KMS-11 (cell line): ENCODE measurements at regions not wholly inside any gene's neighbourhood (a gene's known extent, or its start where the extent isn't known, plus 50 kb on each side); places are given as distances from the start of the nearest gene placed in this dataset.

Source experiments
- H2AFZ ChIP-seq: fragments of 200-600 bp; sonication (generic); 2 replicates; pipeline ENCODE4 v1.6.1; 2016; ENCODE audit warnings: antibody characterized with exemption, mixed run types, low read depth
- H3K27ac ChIP-seq: fragments of 200-600 bp; sonication (generic); 2 replicates; pipeline ENCODE4 v1.6.1; 2016; ENCODE audit warnings: mild to moderate bottlenecking, mixed run types
- H3K27me3 ChIP-seq: fragments of 200-600 bp; sonication (generic); 2 replicates; pipeline ENCODE4 v1.6.1; 2017; ENCODE audit warnings: mild to moderate bottlenecking, low read depth, mixed run types, moderate library complexity; ENCODE audit not compliant: insufficient read depth
- H3K36me3 ChIP-seq: fragments of 200-600 bp; sonication (generic); 2 replicates; pipeline ENCODE4 v1.6.1; 2017; ENCODE audit warnings: mild to moderate bottlenecking, mixed run types; ENCODE audit not compliant: insufficient read depth
- H3K4me1 ChIP-seq: fragments of 200-600 bp; sonication (generic); 2 replicates; pipeline ENCODE4 v1.6.1; 2016; ENCODE audit warnings: mild to moderate bottlenecking, low read depth, mixed run types; ENCODE audit not compliant: poor library complexity, severe bottlenecking
- H3K4me2 ChIP-seq: fragments of 200-600 bp; sonication (generic); 2 replicates; pipeline ENCODE4 v1.7.0; 2016; ENCODE audit warnings: mild to moderate bottlenecking, mixed run types
- H3K4me3 ChIP-seq: fragments of 200-600 bp; sonication (generic); IDR thresholded peaks from 2 replicates; pipeline ENCODE4 v1.6.1; 2017; ENCODE audit warnings: low read depth, low read length, mixed read lengths; ENCODE audit not compliant: insufficient read depth
- H3K79me2 ChIP-seq: fragments of 200-600 bp; sonication (generic); 2 replicates; pipeline ENCODE4 v1.6.1; 2016; ENCODE audit warnings: low read depth, mixed run types; ENCODE audit not compliant: insufficient read depth
- H3K9ac ChIP-seq: fragments of 200-600 bp; sonication (generic); 2 replicates; pipeline ENCODE4 v1.6.1; 2016; ENCODE audit warnings: mild to moderate bottlenecking, mixed run types
- H4K20me1 ChIP-seq: fragments of 200-600 bp; sonication (generic); 2 replicates; pipeline ENCODE4 v1.6.1; 2016; ENCODE audit warnings: mild to moderate bottlenecking, mixed run types; ENCODE audit not compliant: insufficient read depth
- CTCF ChIP-seq: fragments of 200-600 bp; sonication (generic); conservative IDR thresholded peaks from 2 replicates; pipeline ENCODE4 v1.6.1; 2017; ENCODE audit warnings: low read depth, mild to moderate bottlenecking, antibody characterized with exemption, low read length, moderate library complexity, mixed read lengths

GRCh38 chr2:217625557-217626169, 377.1 kb downstream of the TNS1 start:
- no peaks in the 10 kb centered on the region for H3K27me3 ChIP-seq
- H3K27ac ChIP-seq, result no peak overlapping the region
- H3K4me2 ChIP-seq, result no peak overlapping the region
- H3K79me2 ChIP-seq, result no peaks in the 10 kb centered on the region
- no peak for TF ChIP-seq CTCF
- no peak overlapping the region for H2AFZ ChIP-seq
- no peaks in the 10 kb centered on the region for H3K36me3 ChIP-seq
- H3K4me1 ChIP-seq, result no peaks in the 10 kb centered on the region
- no peak overlapping the region for H3K9ac ChIP-seq
- H4K20me1 ChIP-seq, result no peaks in the 10 kb centered on the region
- H3K4me3 ChIP-seq, result no peak overlapping the region

- Histone ChIP-seq H3K79me2 (no peaks in the 10 kb centered on the region), H3K4me1 (no peaks in the 10 kb centered on the region), H3K4me2 (no peak overlapping the region), H4K20me1 (no peaks in the 10 kb centered on the region), H3K27me3 (no peaks in the 10 kb centered on the region), H3K4me3 (no peak overlapping the region), H2AFZ (no peak overlapping the region), H3K27ac (no peak overlapping the region), H3K36me3 (no peaks in the 10 kb centered on the region), H3K9ac (no peak overlapping the region)
- TF ChIP-seq CTCF, result no peak
These were observed 379.4 kb downstream of the TNS1 start for GRCh38 chr2:217623281-217623912.

GRCh38 chr2:217622205-217623060, 380.4 kb downstream of the TNS1 start:
- H3K27me3 ChIP-seq, result no peaks in the 10 kb centered on the region
- H3K4me2 ChIP-seq, result no peak overlapping the region
- no peak for TF ChIP-seq CTCF
- H3K9ac ChIP-seq, result no peak overlapping the region
- H3K27ac ChIP-seq, result no peak overlapping the region
- H3K4me3 ChIP-seq, result no peak overlapping the region
- H3K4me1 ChIP-seq, result no peaks in the 10 kb centered on the region
- H3K36me3 ChIP-seq, result no peaks in the 10 kb centered on the region
- H4K20me1 ChIP-seq, result no peaks in the 10 kb centered on the region
- H2AFZ ChIP-seq, result no peak overlapping the region
- H3K79me2 ChIP-seq, result no peaks in the 10 kb centered on the region

- no peak overlapping the region for H2AFZ ChIP-seq
- no peaks in the 10 kb centered on the region for H3K36me3 ChIP-seq
- no peak overlapping the region for H3K9ac ChIP-seq
- no peaks in the 10 kb centered on the region for H3K27me3 ChIP-seq
- H3K4me2 ChIP-seq, result no peak overlapping the region
- H3K4me1 ChIP-seq, result no peaks in the 10 kb centered on the region
- H3K4me3 ChIP-seq, result no peak overlapping the region
- H3K27ac ChIP-seq, result no peak overlapping the region
- H4K20me1 ChIP-seq, result no peaks in the 10 kb centered on the region
- no peak for TF ChIP-seq CTCF
- no peaks in the 10 kb centered on the region for H3K79me2 ChIP-seq
These were observed 381.4 kb downstream of the TNS1 start for GRCh38 chr2:217621391-217621801.
